Heart left ventricle (tissue), 13 donors: ENCODE measurements at regions not wholly inside any gene's neighbourhood (a gene's known extent, or its start where the extent isn't known, plus 50 kb on each side); places are given as distances from the start of the nearest gene placed in this dataset.

Experiments
- CTCF ChIP-seq, 12 donors: fragments of 200-600 bp; sonication (generic) in 4 of 12; IDR thresholded peaks; one replicate each; pipeline versions ENCODE4 v1.5.0 to v1.8.0; 2018 to 2022; ENCODE audit warnings: antibody characterized with exemption in 12 of 12, mild to moderate bottlenecking in 5 of 12
- POLR2A ChIP-seq, 2 donors: fragments of 450-650 bp; IDR thresholded peaks; one replicate each; pipeline ENCODE4 v1.6.1; 2017; ENCODE audit warnings: antibody characterized with exemption in 2 of 2, mild to moderate bottlenecking in 2 of 2, moderate library complexity in 2 of 2
- donor health status: ischemic (EF 13 %, LVEDD 7.1; RV severe dilation, severe dysfunction).
- donor health status: DM: no; HTN: yes; CAD: no.
- donor health status: DM: no; HTN: no; CAD: no.
- donor health status: ischemic (EF 25% LVEDD 6.9; RV normal size, moderate dysfunction).
- donor health status: ischemic (EF 25% LVEDD 5.7; RV mildly dilated, moderate dysfunction).
- donor health status: ischemic (EF 35%, LVEDD 5.7; RV mildly dilated, moderate dysfunction).
- donor health status: nonischemic (EF 11% LVEDD 7.7; RV severe dilation, severe dysfunction).
- donor health status: DM: yes; HTN: yes; CAD: no.
- donor health status: PGD.
- donor health status: ischemic (EF 29% LVEDD 5.4; RV normal size, mild dysfunction).
- donor health status: nonischemic (EF 23%, LVEDD 6.1; RV moderate dilation, normal function).

DNA sequence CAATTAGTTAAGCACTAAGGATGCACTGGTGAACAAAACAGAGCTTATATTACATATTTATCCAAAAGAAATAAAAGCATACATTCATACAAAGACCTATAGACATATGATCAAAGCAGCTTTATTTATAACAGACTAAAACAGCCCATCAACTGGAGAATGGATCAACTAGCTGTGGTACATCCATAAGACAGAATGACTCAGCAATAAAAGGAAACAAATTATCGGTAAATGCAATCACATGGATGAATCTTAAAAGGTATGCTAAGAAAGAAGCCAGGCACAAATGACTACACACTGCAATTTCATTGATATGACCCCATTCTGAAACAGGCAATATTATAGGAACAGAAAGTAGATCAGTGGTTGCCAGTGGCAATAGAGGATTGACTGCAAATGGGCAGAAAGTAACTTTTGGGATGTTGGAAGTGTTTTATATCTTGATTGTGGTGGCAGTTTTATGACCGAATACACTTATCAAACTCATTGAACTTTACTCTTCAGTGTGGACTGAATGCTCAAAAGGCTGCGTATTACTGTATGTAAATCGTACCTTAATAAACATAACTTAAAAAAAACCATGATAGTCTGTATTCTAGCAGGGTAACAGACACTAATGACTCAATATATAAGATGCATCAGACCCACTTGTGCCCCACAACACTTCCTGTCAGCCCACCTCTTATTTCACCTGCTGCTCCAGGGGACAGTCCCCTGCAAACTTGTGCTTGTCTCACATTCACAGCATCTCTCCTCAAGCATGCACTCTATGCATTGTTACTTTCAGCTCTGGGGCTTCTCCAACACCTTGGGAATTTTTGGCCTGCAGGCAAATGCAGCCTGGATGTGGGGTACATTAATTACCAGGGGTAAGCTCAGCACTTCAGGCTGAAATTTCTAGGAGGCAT, 59.1 kb downstream of the MID1IP1 start:
- TF ChIP-seq CTCF (IDR thresholded peaks at IDR 0.05) = no peak
- no peak for TF ChIP-seq POLR2A (IDR thresholded peaks at IDR 0.05)
